Activated CD4-positive, alpha-beta T cell treated with anti-CD3 and anti-CD28 coated beads, Interleukin-10, Interleukin-2, amounts not matched to agents 100 ng/mL and 50 ng/mL, durations not matched to agents 16 hours and 8 hours (primary cell): ENCODE measurements at regions not wholly inside any gene's neighbourhood (a gene's known extent, or its start where the extent isn't known, plus 50 kb on each side); places are given as distances from the start of the nearest gene placed in this dataset.
A peak's percentile ranks its signal among the peaks of the same experiment; 100 is the strongest.

Experiments
- DNase-seq: peaks from one replicate; pipeline ENCODE4 v3.0.0-alpha.2; 2020

GRCh38 chr3:95407709-95408463, 1345.0 kb downstream of the NSUN3 start:
- DNase-seq: no peak

DNA sequence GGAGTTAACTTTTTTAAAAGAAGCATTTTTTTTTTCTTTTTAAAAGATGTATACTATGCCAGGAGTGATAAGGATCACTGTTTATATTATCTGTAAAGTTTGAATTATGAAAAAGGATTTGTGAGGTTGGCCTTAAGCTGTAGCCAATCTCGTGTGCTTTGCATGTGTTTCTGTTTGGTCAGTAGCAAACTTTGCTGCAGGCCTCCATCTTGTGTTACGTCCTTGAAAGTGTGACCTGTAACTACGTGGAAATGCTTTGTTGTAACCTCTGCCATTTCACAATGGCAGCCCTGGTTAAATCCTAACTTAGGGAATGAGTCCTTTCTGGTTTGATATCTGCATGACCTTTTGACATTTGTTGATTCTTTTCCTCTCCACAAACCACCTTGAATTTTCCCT, 1345.6 kb downstream of the NSUN3 start:
- no peak for DNase-seq

- DNase-seq: no peak
Observed at GRCh38 chr3:95418251-95418650, 1355.4 kb downstream of the NSUN3 start.

DNA sequence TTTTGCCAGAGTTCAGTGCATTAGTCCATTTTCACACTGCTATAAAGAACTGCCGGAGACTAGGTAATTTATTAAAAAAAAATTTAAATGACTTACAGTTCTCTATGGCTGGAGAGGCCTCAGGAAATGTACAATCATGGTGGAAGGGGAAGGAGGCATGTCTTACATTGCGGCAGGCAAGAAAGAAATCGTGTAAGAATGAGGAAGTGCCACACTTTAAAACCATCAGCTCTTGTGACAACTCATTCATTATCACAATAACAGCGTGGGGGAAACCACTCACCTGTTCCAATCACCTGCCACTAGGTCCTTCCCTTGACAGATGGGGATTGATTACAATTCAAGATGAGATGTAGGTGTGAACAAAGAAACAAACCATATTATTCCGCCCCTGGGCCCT, 1361.4 kb downstream of the NSUN3 start:
- no peak for DNase-seq

DNA sequence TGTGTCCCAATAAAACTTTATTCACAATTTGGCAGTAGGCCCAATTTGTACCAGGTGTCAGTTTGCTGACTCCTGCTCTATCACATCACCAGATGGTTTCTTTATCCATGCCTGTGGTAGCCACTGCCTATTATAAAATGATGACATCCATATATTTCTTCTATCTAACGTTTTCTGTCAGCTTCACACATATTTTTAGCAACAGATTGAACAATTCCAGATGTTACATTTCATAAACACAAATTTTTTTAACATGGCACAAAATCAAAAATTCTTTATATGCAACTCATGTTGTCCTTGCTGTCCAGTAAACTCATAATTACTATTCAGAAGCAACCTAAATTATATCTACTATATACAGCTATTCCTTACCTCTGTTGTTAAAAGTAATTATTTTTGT, 1371.6 kb downstream of the NSUN3 start:
- DNase-seq: no peak

DNA sequence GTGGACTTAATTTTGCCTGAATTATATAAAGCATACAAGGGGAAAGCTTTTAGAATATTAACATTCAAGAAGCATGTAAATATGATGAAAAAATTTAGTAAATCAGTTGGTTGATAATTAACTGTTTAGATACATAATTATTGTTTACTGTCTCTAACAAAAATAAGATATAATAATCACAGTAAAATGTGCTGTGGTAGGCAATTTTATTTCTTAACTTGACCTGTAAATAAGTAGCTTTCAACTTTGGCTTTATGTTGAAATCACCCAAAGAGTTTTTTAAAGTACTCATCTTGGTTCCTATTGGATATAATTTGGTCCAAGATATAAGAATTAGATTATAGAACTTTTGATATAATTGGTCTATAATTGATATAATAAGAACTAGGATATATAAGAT, 1374.5 kb downstream of the NSUN3 start:
- DNase-seq: no peak

DNA sequence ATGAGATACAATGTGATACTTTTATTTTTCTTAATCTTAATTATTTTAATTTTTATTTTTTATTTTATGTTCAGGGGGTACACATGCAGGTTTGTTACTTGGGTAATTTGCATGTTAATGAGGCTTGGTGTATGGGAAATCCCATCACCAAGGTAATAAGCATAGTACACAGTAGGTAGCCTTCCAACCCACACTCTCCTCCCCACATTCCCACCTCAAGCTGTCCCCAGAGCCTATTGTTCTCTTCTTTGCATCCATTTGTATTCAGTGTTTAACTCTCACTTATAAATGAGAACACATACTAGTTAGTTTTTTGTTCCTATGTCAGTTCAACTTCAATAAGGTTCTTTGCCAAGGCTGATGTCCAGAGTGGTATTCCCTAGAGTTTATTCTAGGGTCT, 1375.4 kb downstream of the NSUN3 start:
- DNase-seq: no peak

DNA sequence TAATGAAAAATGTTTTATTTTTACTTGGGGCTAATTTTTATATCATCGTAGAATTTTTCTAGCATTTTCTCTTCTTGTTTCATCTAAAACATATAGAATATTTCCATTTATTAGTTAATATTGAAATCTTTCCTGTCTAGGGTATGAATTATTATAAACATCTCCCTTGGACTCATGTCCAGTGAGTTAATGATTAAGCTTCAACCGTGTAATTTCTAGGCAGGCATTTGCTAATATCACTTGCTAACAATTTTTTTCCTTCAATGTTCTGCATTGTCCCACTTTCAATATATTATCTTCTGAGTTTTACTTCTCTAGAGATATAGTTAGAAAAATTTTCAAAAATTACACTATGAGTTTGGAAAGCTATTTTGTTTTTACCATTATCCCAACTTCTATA, 1371.6 kb upstream of the EPHA6 start:
- no peak for DNase-seq

DNA sequence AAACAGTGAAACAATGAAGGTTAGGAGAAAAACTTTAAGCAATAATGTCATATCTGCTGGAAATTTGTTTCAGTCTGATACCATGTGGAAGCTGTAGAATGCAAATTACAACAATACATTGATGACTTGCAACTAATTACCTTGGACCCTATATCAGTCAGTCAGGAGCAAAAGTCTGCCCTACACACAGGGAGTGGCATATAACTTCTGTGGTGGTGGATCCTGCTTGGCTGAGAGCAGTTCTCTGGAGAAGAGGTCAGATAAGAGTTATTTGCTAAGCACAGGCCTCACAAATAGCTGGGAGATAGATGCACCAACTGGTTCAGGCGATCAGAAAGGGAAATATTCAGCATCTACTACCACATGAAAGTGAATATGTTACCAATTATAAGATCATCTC, 1364.6 kb upstream of the EPHA6 start:
- DNase-seq: no peak

DNA sequence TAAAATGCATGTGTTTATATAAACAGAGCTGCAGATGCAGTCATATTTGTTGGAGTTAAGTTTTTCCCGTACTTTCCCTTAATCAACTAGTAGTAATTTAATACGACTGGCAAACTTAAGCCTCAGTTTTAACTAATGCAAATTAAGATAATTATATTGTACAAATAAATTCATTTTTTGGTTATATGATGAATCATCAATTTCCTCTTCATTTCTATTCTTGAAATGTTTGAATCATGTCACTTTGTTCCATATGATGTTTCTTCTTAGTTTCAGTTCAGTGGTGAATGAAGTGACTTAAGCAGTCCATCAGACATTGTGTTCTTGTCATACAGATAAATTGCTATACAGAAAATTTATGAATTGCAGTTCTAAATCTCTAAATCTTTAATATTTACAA, 1361.2 kb upstream of the EPHA6 start:
- DNase-seq: no peak

DNA sequence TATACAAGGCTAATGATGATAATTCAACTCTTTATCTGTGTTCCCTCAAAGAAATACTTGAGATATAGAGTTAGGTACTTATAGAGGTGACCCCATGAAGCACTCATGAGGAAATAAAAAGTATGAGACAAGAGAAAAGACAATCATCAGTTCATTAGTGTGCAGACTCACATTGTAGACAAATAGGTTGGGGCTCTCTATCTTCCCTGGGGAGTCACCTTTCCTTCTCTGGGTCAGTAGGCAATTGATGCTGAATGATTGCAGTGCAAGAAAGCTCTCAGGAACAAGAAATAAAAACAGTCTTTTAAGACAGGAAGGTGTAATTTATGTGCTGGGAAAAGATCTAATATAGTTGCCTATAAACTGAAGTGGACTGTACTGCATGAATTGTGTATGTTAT, 1357.6 kb upstream of the EPHA6 start:
- no peak for DNase-seq

GRCh38 chr3:95459706-95460105, 1354.7 kb upstream of the EPHA6 start:
- no peak for DNase-seq

DNA sequence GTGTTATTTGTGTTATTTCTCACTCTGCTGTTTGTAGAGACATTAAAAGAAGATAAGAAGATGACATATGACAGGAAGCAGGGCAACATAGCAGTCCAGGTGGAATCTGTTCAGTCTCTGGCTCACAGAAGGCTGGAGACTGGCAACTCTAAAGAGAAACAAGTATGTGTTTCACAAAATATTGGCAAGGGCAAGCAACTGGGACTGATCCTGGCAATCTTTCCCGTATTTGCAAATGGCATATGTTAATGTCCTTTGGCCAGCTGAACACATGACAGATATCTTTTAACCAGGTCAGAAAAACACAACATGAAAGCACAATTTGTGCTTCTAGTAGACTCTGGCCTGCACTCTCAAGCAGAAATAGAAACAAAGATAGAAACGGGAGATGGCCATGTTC, 1354.1 kb upstream of the EPHA6 start:
- DNase-seq: no peak

DNA sequence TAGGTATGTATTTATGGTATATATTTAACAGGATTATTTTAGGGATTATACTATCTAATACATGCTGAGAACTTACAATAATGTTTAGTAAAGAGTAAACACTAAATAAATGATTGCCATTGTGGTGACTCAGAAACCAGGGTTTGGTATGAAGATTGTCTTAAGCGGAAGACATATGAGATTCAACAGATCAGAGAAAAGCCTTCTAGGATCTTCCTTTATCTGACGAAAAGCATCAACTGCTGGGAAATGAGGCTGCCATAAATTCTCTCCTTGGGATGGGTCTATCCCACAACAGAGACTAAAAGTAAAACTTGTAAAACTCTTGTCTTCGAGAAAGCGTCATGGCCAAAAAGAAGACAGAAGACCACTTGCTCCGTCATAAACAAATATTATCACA, 1352.2 kb upstream of the EPHA6 start:
- DNase-seq: no peak

DNA sequence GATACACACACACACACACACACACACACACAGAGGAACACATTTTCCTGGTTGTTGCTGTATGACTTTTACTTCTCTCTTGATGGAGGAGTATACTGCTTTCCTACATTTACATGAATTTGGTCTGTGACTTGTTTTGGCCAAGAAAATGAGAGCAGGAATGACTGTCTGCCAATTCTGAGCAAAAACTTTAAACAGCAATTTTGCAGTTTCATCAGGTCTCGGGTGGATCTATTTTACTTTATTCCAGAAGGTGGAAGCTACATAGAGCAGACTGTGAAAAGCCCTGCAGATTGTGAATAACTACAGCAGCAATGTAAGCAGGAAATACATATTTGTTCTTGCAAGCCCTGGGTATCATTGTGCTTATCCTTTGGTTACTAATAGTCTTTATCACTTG, 1350.0 kb upstream of the EPHA6 start:
- no peak for DNase-seq

GRCh38 chr3:95468331-95468730, 1346.1 kb upstream of the EPHA6 start:
- DNase-seq: no peak

DNA sequence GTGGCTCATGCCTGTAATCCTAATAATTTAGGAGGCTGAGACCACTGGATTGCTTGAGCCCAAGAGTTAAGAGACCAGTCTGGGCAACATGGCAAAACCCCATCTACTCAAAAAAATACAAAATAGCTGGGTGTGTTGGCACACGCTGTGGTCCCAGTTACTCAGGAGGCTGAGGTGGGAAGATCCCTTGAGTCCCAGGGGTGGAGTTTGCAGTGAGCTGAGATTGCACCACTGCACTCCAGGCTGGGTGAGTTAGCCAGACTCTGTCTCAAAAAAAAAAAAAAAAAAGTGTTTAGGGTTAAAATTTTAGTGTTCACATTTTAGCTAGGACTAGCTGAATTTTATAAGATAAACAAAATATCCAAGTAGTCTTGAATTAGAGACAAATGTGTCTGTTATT, 1340.1 kb upstream of the EPHA6 start:
- no peak for DNase-seq

DNA sequence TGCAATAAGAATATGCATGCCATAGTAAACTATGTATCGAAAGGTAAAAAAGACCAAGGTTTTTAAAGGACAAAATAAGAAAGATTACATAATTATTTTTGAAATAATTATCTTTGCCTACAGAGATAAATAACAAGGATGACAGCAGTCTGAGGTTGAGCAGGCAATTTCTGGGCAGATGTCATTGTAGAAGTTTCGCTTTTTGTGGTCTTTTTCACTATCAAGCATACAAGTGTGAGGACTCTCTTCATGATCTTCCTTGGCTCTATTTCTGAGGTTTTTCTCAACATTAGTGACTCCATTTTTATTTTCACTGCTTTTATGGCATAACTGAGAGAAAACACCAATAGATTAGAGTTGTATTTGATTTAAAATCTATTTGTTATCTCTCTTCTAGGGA, 1337.9 kb upstream of the EPHA6 start:
- no peak for DNase-seq

GRCh38 chr3:95506174-95506573, 1308.2 kb upstream of the EPHA6 start:
- no peak for DNase-seq

DNA sequence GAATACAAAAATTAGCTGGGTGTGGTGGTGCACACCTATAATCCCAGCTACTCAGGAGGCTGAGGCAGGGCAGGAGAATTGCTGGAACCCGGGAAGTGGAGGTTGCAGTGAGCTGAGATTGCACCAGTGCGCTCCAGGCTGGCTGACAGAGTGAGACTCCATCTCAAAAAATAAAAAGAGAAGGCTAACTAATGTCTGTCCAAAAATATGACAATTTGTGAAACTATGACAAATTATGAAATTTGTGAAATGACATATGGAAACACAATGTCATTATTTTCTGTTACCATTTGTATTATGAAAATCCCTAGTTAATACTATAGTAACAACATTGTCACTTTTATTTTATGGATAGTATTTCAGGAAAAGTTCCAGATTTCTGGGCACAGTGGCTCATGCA, 1306.3 kb upstream of the EPHA6 start:
- peak; percentile 0 for DNase-seq

- no peak for DNase-seq
Observed at GRCh38 chr3:95511828-95512227, 1302.6 kb upstream of the EPHA6 start.

GRCh38 chr3:95514260-95514659, 1300.1 kb upstream of the EPHA6 start:
- no peak for DNase-seq

DNA sequence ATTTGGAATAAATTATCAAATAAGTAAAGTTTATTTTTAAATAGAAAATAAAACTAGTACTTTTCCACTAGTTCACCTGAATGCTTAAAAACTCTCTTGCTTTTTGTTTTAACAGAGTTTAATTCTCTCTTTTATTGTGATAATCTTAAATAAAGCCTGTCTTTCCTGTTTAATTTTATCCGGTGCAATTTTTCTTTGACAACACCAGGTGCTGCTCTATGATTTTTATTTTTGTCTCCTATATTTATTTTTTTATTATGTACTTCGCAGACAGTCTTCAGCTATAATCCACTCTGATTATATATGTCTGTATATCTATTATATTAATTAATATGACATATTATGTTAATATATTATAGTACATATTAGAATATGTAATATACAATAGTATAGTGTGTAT, 1293.0 kb upstream of the EPHA6 start:
- DNase-seq: no peak

DNA sequence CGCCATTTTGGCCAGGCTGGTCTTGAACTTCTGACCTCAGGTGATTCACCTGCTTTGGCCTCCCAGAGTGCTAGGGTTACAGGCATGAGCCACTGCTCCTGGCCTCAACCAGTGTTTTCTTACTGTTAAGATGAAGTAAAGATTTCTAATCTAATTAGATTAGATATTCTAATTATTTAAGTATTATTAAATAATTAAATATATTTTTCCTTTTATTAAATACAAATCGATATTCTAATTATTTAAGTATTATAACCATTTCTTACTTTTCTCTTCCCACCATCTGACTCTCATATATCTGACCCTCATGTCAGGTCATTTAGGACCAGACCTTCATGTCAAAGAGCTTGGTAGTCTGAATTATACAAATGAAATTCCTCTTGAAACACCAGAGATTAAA, 1291.9 kb upstream of the EPHA6 start:
- no peak for DNase-seq

GRCh38 chr3:95539950-95540483, 1274.4 kb upstream of the EPHA6 start:
- no peak for DNase-seq
